Spinal cord (tissue), 9 donors: ENCODE measurements at regions not wholly inside any gene's neighbourhood (a gene's known extent, or its start where the extent isn't known, plus 50 kb on each side); places are given as distances from the start of the nearest gene placed in this dataset.

Source experiments
- DNase-seq, 6 donors: peaks; one replicate each; pipeline versions ENCODE4 v3.0.0 to v3.0.0-alpha.2; 2013 to 2015; ENCODE audit warnings: low spot score in 6 of 6, low read depth in 4 of 6
- H3K27ac ChIP-seq: one replicate; pipeline ENCODE4 v1.5.1; 2013; ENCODE audit warnings: low read depth, low read length, control low read depth
- H3K27me3 ChIP-seq: one replicate; pipeline ENCODE4 v1.6.1; 2013; ENCODE audit warnings: low read length; ENCODE audit not compliant: control insufficient read depth, insufficient read depth
- H3K36me3 ChIP-seq: one replicate; pipeline ENCODE4 v1.6.1; 2013; ENCODE audit warnings: low read length; ENCODE audit not compliant: control insufficient read depth, insufficient read depth
- H3K4me1 ChIP-seq: one replicate; pipeline ENCODE4 v1.6.1; 2013; ENCODE audit warnings: low read length; ENCODE audit not compliant: control insufficient read depth, insufficient read depth
- H3K4me3 ChIP-seq: one replicate; pipeline ENCODE4 v1.5.1; 2013; ENCODE audit warnings: low read depth, low read length, control low read depth
- H3K9me3 ChIP-seq: one replicate; pipeline ENCODE4 v1.6.1; 2013; ENCODE audit warnings: low read length; ENCODE audit not compliant: control insufficient read depth, insufficient read depth
- WGBS: methylation state at CpG from one replicate; pipeline ENCODE4 v1.1.5; 2013; ENCODE audit warnings: missing lambda C conversion rate; ENCODE audit not compliant: insufficient coverage; 5-methylcytosine and 5-hydroxymethylcytosine counted together
- donor health status: healthy.

- H3K27ac ChIP-seq: no peak overlapping the region
- no peaks in the 10 kb centered on the region for H3K36me3 ChIP-seq
- no peak overlapping the region for H3K4me3 ChIP-seq
- H3K27me3 ChIP-seq: no peaks in the 10 kb centered on the region
- H3K9me3 ChIP-seq: no peaks in the 10 kb centered on the region
- no CpG with 5 or more reads among the region's 1 CpG for WGBS
- DNase-seq: no peak
- no peaks in the 10 kb centered on the region for H3K4me1 ChIP-seq
Measured at GRCh38 chr3:87367736-87368135, 91.4 kb upstream of the POU1F1 start.

DNA sequence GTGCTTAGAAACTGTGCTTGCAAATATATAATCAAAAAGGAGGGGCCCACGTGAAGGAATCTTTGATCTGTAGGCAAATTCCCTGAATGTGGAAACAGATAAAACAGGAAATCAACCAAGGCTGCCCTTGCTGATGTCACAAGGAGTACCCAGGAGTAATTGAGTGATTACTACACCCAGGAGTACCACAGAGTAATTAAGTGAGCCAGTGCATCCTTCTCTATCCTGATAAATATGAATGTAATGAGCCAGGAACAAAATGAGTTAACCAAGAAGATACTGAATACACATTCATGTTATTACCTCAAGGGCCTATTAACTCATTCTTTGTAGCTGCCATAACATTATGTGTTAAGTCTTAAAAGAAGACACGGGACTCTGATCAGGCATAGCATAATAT, 87.3 kb upstream of the POU1F1 start:
- Histone ChIP-seq H3K36me3 (no peaks in the 10 kb centered on the region), H3K27ac (no peak overlapping the region), H3K9me3 (no peaks in the 10 kb centered on the region), H3K4me3 (no peak overlapping the region), H3K27me3 (no peaks in the 10 kb centered on the region), H3K4me1 (no peaks in the 10 kb centered on the region)
- WGBS: 67% methylated on average over 1 of the region's 2 CpGs
- DNase-seq: peak in 1 of 6 donors; percentile 92

GRCh38 chr3:87361956-87362355, 85.6 kb upstream of the POU1F1 start:
- WGBS: no CpG with 5 or more reads among the region's 1 CpG
- H3K4me1 ChIP-seq: no peaks in the 10 kb centered on the region

GRCh38 chr3:87361271-87361670, 84.9 kb upstream of the POU1F1 start:
- no peaks in the 10 kb centered on the region for H3K36me3 ChIP-seq
- no peaks in the 10 kb centered on the region for H3K27me3 ChIP-seq
- H3K9me3 ChIP-seq: no peaks in the 10 kb centered on the region
- no peaks in the 10 kb centered on the region for H3K4me1 ChIP-seq
- H3K4me3 ChIP-seq: no peak overlapping the region
- no peak overlapping the region for H3K27ac ChIP-seq
- DNase-seq: no peak

More at GRCh38 chr3:87361956-87362355, 85.6 kb upstream of the POU1F1 start:
- H3K36me3 ChIP-seq: no peaks in the 10 kb centered on the region
- H3K4me3 ChIP-seq: no peak overlapping the region
- no peaks in the 10 kb centered on the region for H3K27me3 ChIP-seq
- DNase-seq: no peak
- no peaks in the 10 kb centered on the region for H3K9me3 ChIP-seq
- no peak overlapping the region for H3K27ac ChIP-seq

DNA sequence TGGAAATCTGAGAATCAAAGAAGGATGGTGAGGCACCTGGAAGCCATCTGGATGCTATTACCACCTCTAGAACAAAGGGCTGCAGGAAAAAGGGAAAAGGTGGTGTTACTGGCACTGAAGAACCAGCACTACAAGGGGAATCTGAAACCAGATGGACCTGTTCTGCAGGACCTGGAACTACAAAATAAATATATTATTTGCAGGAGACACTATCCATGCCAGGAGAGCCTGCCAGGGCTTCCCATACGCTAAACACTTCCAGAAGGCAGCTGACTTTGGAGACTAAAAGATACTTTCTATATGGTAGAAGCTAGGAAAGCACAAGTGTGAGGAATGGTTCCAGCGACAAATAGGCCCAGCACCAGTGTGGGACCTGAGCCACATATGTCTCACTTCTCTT, 83.4 kb upstream of the POU1F1 start:
- no CpG with 5 or more reads among the region's 2 CpGs for WGBS
- Histone ChIP-seq H3K27me3 (no peaks in the 10 kb centered on the region), H3K27ac (no peak overlapping the region), H3K9me3 (no peaks in the 10 kb centered on the region), H3K4me1 (no peaks in the 10 kb centered on the region), H3K36me3 (no peaks in the 10 kb centered on the region), H3K4me3 (no peak overlapping the region)
- peak in 1 of 6 donors; percentile 74 for DNase-seq

DNA sequence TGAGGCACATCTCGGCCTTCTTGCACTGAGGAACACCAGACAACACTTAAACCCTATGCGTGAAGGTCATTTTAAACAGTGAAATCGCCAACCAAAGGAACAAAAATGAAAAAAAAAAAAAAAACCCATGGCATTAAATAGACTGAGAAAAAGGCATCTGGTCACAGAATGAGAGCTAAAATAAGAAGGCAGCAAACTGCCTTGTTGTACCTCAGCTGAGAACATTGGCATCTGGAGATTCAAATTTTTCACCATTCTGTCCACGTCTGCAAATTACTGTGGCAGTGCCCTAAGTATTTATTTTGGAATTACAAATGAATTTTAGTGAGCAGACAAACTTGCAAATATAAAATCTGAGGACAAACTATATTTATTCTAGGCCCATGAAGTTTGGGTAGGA, 82.6 kb upstream of the POU1F1 start:
- Histone ChIP-seq H3K4me1 (no peaks in the 10 kb centered on the region), H3K9me3 (no peaks in the 10 kb centered on the region), H3K27me3 (no peaks in the 10 kb centered on the region), H3K27ac (no peak overlapping the region), H3K4me3 (no peak overlapping the region), H3K36me3 (no peaks in the 10 kb centered on the region)
- DNase-seq: no peak
- 70% methylated on average over 2 of the region's 4 CpGs for WGBS

DNA sequence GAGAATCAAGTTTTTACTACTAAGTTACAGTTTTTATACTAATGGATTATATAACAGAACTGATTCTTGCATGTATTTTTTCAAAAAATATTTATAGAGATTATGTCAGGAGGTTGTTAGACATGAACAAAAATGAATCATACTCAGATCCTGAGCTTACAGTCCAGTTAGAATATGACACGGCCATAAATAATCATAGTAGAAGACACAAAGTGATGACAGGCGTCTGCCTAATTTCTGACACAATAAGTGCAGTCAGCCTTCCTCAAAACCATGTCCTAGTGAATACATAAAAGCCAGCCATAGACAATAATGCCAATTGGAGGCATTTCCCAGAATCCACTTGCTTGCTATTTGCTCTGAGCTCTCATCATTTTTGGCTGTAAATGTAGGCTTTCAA, 81.7 kb upstream of the POU1F1 start:
- DNase-seq: no peak
- no peaks in the 10 kb centered on the region for H3K9me3 ChIP-seq
- no CpG with 5 or more reads among the region's 2 CpGs for WGBS
- no peaks in the 10 kb centered on the region for H3K4me1 ChIP-seq
- no peak overlapping the region for H3K27ac ChIP-seq
- H3K27me3 ChIP-seq: no peaks in the 10 kb centered on the region
- H3K4me3 ChIP-seq: no peak overlapping the region
- H3K36me3 ChIP-seq: no peaks in the 10 kb centered on the region

DNA sequence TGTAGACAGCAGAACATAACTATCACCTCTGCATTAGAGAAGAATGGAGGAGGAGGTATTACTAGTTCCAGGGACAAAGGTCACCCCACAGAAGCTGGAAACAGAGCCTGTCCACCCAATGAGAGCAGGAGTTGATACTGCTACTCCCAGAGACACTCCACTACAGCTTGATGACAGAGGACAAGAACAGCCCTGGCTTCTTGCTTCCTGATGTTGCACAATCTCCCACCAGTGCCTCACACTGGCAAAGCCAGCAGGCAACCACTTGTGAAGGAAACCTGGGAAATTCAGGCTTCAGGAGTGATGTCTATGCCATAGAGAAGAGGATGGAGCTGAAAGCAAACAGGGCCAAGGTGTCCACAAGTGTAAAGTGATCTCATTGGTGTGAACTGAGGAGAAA, 78.0 kb upstream of the POU1F1 start:
- Histone ChIP-seq H3K4me1 (no peaks in the 10 kb centered on the region), H3K27me3 (no peaks in the 10 kb centered on the region), H3K9me3 (no peaks in the 10 kb centered on the region), H3K36me3 (no peaks in the 10 kb centered on the region), H3K4me3 (no peak overlapping the region), H3K27ac (no peak overlapping the region)
- DNase-seq: no peak

GRCh38 chr3:87351937-87352336, 75.6 kb upstream of the POU1F1 start:
- WGBS: 100% methylated on average over 1 of the region's 1 CpG
- no peaks in the 10 kb centered on the region for H3K9me3 ChIP-seq
- H3K4me3 ChIP-seq: no peak overlapping the region
- H3K27me3 ChIP-seq: no peaks in the 10 kb centered on the region
- no peaks in the 10 kb centered on the region for H3K36me3 ChIP-seq
- H3K27ac ChIP-seq: no peak overlapping the region
- DNase-seq: no peak
- H3K4me1 ChIP-seq: no peaks in the 10 kb centered on the region

DNA sequence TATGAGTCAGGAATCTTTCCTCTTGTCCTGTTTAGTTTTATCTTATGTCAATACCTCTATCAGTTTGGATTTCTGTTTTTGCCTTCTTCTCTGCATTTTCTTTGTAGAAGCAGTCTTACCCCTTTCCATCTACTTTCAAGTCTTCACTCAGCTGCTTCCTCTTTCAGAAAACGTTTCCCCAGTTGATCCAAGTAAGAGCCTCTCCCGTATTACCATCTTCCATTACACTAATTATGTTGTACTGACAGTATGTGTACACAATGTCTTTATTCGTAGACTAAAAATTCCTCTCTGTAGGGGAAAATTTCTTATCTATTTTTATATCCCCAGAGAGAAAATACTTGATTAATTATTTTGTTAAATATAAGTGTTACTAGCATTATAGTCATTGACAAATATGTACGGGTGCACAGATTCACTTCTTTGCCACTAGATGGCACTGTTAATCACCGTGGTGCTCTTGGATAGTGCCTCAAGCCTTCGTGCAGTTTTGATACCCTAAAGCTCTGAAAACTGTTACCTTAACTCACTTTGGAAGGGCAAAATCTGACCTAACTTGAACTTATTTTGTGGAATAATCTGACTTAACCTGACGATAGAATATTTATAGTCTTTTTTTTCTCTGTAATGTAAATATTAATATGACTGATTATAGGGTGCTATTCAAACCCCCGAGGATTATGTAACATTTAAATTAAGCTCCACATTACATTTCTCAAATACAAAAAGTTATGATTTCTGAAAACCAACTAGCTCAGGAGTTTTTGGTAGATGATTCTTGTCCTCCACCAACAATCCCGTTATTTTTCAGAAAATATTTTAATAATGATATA, 74.2 kb upstream of the POU1F1 start:
- Histone ChIP-seq H3K27ac (no peak overlapping the region), H3K4me1 (no peaks in the 10 kb centered on the region), H3K4me3 (no peak overlapping the region), H3K9me3 (no peaks in the 10 kb centered on the region), H3K27me3 (no peaks in the 10 kb centered on the region), H3K36me3 (no peaks in the 10 kb centered on the region)
- DNase-seq: peak in 3 of 6 donors; percentile 35 to 87 (median 73)
- 0% methylated on average over 2 of the region's 9 CpGs for WGBS
